ENCODE measurements at regions not wholly inside any gene's neighbourhood (a gene's known extent, or its start where the extent isn't known, plus 50 kb on each side); places are given as distances from the start of the nearest gene placed in this dataset.

- POLR2A ChIA-PET: no interaction called here
- CTCF ChIA-PET: no interaction called here
- no peaks in the 10 kb centered on the region for H3K27me3 ChIP-seq (replicated peaks in 2 of 5; ENCODE audit: control insufficient read depth in 4 of 5, insufficient read depth in 5 of 5, low read length in 4 of 5)
- H3K4me1 ChIP-seq (ENCODE audit: control extremely low read depth in 1 of 4, control insufficient read depth in 4 of 4, insufficient read depth in 4 of 4, low read length in 3 of 4): no peaks in the 10 kb centered on the region
- no peak overlapping the region for H3K27ac ChIP-seq (ENCODE audit: insufficient read depth in 1 of 2, low read depth in 1 of 2, low read length in 2 of 2, poor library complexity in 1 of 2, severe bottlenecking in 2 of 2)
- 100% methylated on average over 4 of the region's 9 CpGs for WGBS (ENCODE audit: insufficient coverage)
- no peak for DNase-seq
- H3K36me3 ChIP-seq (ENCODE audit: control insufficient read depth in 4 of 4, insufficient read depth in 4 of 4, low read length in 3 of 4): no peaks in the 10 kb centered on the region
- H3K4me3 ChIP-seq (ENCODE audit: control insufficient read depth in 1 of 7, extremely low read depth in 1 of 7, insufficient read depth in 4 of 7, low read depth in 2 of 7, low read length in 6 of 7): no peak overlapping the region
- H3K9me3 ChIP-seq (ENCODE audit: control extremely low read depth in 1 of 5, control insufficient read depth in 4 of 5, insufficient read depth in 2 of 5, low read depth in 1 of 5, low read length in 4 of 5): peaks cover 0 to 1% (median 0%) of the 10 kb centered on the region in 5 experiments
These were observed 227.2 kb upstream of the MON1B start for GRCh38 chr16:76963614-76964315.

- no peaks in the 10 kb centered on the region for H3K36me3 ChIP-seq (ENCODE audit: control insufficient read depth in 4 of 4, insufficient read depth in 4 of 4, low read length in 3 of 4)
- no peak for DNase-seq
- no peak overlapping the region for H3K4me3 ChIP-seq (ENCODE audit: control insufficient read depth in 1 of 7, extremely low read depth in 1 of 7, insufficient read depth in 4 of 7, low read depth in 2 of 7, low read length in 6 of 7)
- no peak overlapping the region for H3K27ac ChIP-seq (ENCODE audit: insufficient read depth in 1 of 2, low read depth in 1 of 2, low read length in 2 of 2, poor library complexity in 1 of 2, severe bottlenecking in 2 of 2)
- H3K4me1 ChIP-seq (ENCODE audit: control extremely low read depth in 1 of 4, control insufficient read depth in 4 of 4, insufficient read depth in 4 of 4, low read length in 3 of 4): no peaks in the 10 kb centered on the region
- ChIA-PET POLR2A (no interaction called here), CTCF (no interaction called here)
- no peaks in the 10 kb centered on the region for H3K27me3 ChIP-seq (replicated peaks in 2 of 5; ENCODE audit: control insufficient read depth in 4 of 5, insufficient read depth in 5 of 5, low read length in 4 of 5)
- peaks cover 0 to 1% (median 0%) of the 10 kb centered on the region in 5 experiments for H3K9me3 ChIP-seq (ENCODE audit: control extremely low read depth in 1 of 5, control insufficient read depth in 4 of 5, insufficient read depth in 2 of 5, low read depth in 1 of 5, low read length in 4 of 5)
- WGBS (ENCODE audit: insufficient coverage): 91% methylated on average over 2 of the region's 2 CpGs
These were observed 226.4 kb upstream of the MON1B start for GRCh38 chr16:76964464-76965154.

DNA sequence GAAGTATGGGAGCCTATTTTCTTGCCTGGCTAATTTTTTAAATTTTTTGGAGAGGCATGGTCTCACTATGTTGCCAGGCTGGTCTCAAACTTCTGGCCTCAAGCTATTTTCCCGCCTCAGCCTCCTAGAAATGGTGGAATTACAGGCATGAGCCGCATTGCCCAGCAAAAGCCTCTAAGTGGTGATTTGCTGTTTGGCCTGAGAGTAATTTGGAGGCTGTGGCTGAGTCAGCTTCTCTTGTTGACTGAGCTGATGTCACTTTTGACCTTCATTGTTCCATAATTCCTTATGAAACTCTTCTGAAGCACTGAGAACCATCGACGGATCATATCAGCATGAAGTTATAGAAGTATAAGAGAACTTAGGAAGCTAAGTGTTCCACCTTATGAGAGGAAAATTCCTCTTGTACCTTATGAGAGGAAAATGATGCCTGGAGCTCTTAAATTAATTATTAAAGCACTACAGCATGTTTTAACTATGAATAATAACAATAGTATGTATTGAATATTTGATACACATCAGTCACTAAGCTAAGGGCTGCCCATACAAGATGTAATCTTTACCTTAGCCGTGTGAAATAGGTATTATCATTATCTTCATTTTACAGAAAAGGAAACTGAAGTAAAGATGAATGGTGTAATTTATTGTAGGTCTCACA lies 220.8 kb upstream of the MON1B start:
- DNase-seq: no peak
- no peaks in the 10 kb centered on the region for H3K9me3 ChIP-seq (ENCODE audit: control extremely low read depth in 1 of 5, control insufficient read depth in 4 of 5, insufficient read depth in 2 of 5, low read depth in 1 of 5, low read length in 4 of 5)
- ChIA-PET POLR2A (no interaction called here), CTCF (no interaction called here)
- H3K27me3 ChIP-seq (replicated peaks in 2 of 5; ENCODE audit: control insufficient read depth in 4 of 5, insufficient read depth in 5 of 5, low read length in 4 of 5): no peaks in the 10 kb centered on the region
- H3K36me3 ChIP-seq (ENCODE audit: control insufficient read depth in 4 of 4, insufficient read depth in 4 of 4, low read length in 3 of 4): no peaks in the 10 kb centered on the region
- no peak overlapping the region for H3K27ac ChIP-seq (ENCODE audit: insufficient read depth in 1 of 2, low read depth in 1 of 2, low read length in 2 of 2, poor library complexity in 1 of 2, severe bottlenecking in 2 of 2)
- H3K4me1 ChIP-seq (ENCODE audit: control extremely low read depth in 1 of 4, control insufficient read depth in 4 of 4, insufficient read depth in 4 of 4, low read length in 3 of 4): no peaks in the 10 kb centered on the region
- H3K4me3 ChIP-seq (ENCODE audit: control insufficient read depth in 1 of 7, extremely low read depth in 1 of 7, insufficient read depth in 4 of 7, low read depth in 2 of 7, low read length in 6 of 7): no peak overlapping the region
- WGBS (ENCODE audit: insufficient coverage): 82% methylated on average over 2 of the region's 5 CpGs

- ChIA-PET POLR2A (no interaction called here), CTCF (no interaction called here)
- H3K27ac ChIP-seq (ENCODE audit: insufficient read depth in 1 of 2, low read depth in 1 of 2, low read length in 2 of 2, poor library complexity in 1 of 2, severe bottlenecking in 2 of 2): no peak overlapping the region
These were observed 220.3 kb upstream of the MON1B start for GRCh38 chr16:76970745-76971099.

DNA sequence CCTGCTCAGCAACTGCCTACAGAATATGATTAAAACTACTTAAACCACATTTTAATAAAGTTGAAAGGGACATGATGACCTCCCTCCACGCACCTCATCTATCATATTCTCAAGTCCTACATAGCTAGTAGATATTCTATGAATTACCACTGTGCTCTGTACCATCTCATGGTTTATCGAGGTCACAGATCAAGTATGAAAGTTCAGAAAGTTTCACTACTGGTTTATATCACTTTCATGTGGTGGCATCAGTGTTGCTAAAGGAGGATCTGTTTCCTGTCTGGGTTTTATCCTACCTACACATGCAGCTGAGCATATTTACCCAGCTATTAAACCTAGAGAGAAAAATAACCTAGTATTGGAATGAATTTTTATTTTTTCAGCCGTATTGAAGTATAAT lies 214.9 kb upstream of the MON1B start:
- CTCF ChIA-PET: no interaction called here

More at GRCh38 chr16:76970745-76971099, 220.3 kb upstream of the MON1B start:
- Histone ChIP-seq H3K27me3 (replicated peaks in 2 of 5; ENCODE audit: control insufficient read depth in 4 of 5, insufficient read depth in 5 of 5, low read length in 4 of 5) (no peaks in the 10 kb centered on the region), H3K9me3 (ENCODE audit: control extremely low read depth in 1 of 5, control insufficient read depth in 4 of 5, insufficient read depth in 2 of 5, low read depth in 1 of 5, low read length in 4 of 5) (no peaks in the 10 kb centered on the region), H3K4me3 (ENCODE audit: control insufficient read depth in 1 of 7, extremely low read depth in 1 of 7, insufficient read depth in 4 of 7, low read depth in 2 of 7, low read length in 6 of 7) (no peak overlapping the region), H3K4me1 (ENCODE audit: control extremely low read depth in 1 of 4, control insufficient read depth in 4 of 4, insufficient read depth in 4 of 4, low read length in 3 of 4) (no peaks in the 10 kb centered on the region), H3K36me3 (ENCODE audit: control insufficient read depth in 4 of 4, insufficient read depth in 4 of 4, low read length in 3 of 4) (no peaks in the 10 kb centered on the region)
- WGBS (ENCODE audit: insufficient coverage): no CpG with 5 or more reads among the region's 1 CpG
- no peak for DNase-seq

GRCh38 chr16:76976756-76977155 lies 214.2 kb upstream of the MON1B start:
- CTCF ChIA-PET: no interaction called here
- Histone ChIP-seq H3K4me1 (ENCODE audit: control extremely low read depth in 1 of 4, control insufficient read depth in 4 of 4, insufficient read depth in 4 of 4, low read length in 3 of 4) (no peaks in the 10 kb centered on the region), H3K27ac (ENCODE audit: insufficient read depth in 1 of 2, low read depth in 1 of 2, low read length in 2 of 2, poor library complexity in 1 of 2, severe bottlenecking in 2 of 2) (no peak overlapping the region), H3K36me3 (ENCODE audit: control insufficient read depth in 4 of 4, insufficient read depth in 4 of 4, low read length in 3 of 4) (no peaks in the 10 kb centered on the region), H3K4me3 (ENCODE audit: control insufficient read depth in 1 of 7, extremely low read depth in 1 of 7, insufficient read depth in 4 of 7, low read depth in 2 of 7, low read length in 6 of 7) (no peak overlapping the region), H3K27me3 (replicated peaks in 2 of 5; ENCODE audit: control insufficient read depth in 4 of 5, insufficient read depth in 5 of 5, low read length in 4 of 5) (no peaks in the 10 kb centered on the region), H3K9me3 (ENCODE audit: control extremely low read depth in 1 of 5, control insufficient read depth in 4 of 5, insufficient read depth in 2 of 5, low read depth in 1 of 5, low read length in 4 of 5) (no peaks in the 10 kb centered on the region)
- POLR2A ChIA-PET: no interaction called here
- DNase-seq: no peak
- WGBS (ENCODE audit: insufficient coverage): 100% methylated on average over 1 of the region's 2 CpGs

More for the DNA sequence above, 214.9 kb upstream of the MON1B start:
- H3K27me3 ChIP-seq (replicated peaks in 2 of 5; ENCODE audit: control insufficient read depth in 4 of 5, insufficient read depth in 5 of 5, low read length in 4 of 5): no peaks in the 10 kb centered on the region
- no peak overlapping the region for H3K4me3 ChIP-seq (ENCODE audit: control insufficient read depth in 1 of 7, extremely low read depth in 1 of 7, insufficient read depth in 4 of 7, low read depth in 2 of 7, low read length in 6 of 7)
- DNase-seq: no peak
- 100% methylated on average over 1 of the region's 3 CpGs for WGBS (ENCODE audit: insufficient coverage)
- H3K4me1 ChIP-seq (ENCODE audit: control extremely low read depth in 1 of 4, control insufficient read depth in 4 of 4, insufficient read depth in 4 of 4, low read length in 3 of 4): no peaks in the 10 kb centered on the region
- H3K36me3 ChIP-seq (ENCODE audit: control insufficient read depth in 4 of 4, insufficient read depth in 4 of 4, low read length in 3 of 4): no peaks in the 10 kb centered on the region
- no peak overlapping the region for H3K27ac ChIP-seq (ENCODE audit: insufficient read depth in 1 of 2, low read depth in 1 of 2, low read length in 2 of 2, poor library complexity in 1 of 2, severe bottlenecking in 2 of 2)
- POLR2A ChIA-PET: no interaction called here
- no peaks in the 10 kb centered on the region for H3K9me3 ChIP-seq (ENCODE audit: control extremely low read depth in 1 of 5, control insufficient read depth in 4 of 5, insufficient read depth in 2 of 5, low read depth in 1 of 5, low read length in 4 of 5)

DNA sequence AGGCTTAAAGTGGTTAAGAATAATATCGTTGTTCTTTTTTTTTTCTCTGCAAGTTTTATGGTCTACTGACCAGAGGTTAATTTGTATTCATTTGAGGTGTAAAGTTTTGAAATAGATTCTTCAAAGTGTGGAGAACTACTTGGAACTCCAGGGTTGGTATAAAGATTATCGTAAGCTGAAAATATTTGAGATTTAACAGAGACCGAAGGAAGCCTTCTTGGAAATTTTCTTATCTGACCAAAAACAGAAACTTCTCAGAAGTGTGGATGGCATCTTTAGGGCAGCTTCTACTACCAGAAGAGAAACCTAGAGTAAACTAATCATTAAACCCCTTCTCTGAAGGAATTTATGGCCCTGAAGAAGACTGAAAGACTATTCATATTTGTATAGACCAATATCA lies 206.8 kb upstream of the MON1B start:
- POLR2A ChIA-PET: interaction anchor here (0.6 kb wide), 1 partner anchor 74 kb away, joined by 3 read pairs; no protein-coding TSS in a partner anchor
- WGBS (ENCODE audit: insufficient coverage): no CpG with 5 or more reads among the region's 3 CpGs
- CTCF ChIA-PET: no interaction called here

More for the DNA sequence above, 206.8 kb upstream of the MON1B start:
- Histone ChIP-seq H3K4me1 (ENCODE audit: control extremely low read depth in 1 of 4, control insufficient read depth in 4 of 4, insufficient read depth in 4 of 4, low read length in 3 of 4) (no peaks in the 10 kb centered on the region), H3K9me3 (ENCODE audit: control extremely low read depth in 1 of 5, control insufficient read depth in 4 of 5, insufficient read depth in 2 of 5, low read depth in 1 of 5, low read length in 4 of 5) (no peaks in the 10 kb centered on the region), H3K27ac (ENCODE audit: insufficient read depth in 1 of 2, low read depth in 1 of 2, low read length in 2 of 2, poor library complexity in 1 of 2, severe bottlenecking in 2 of 2) (no peak overlapping the region), H3K4me3 (ENCODE audit: control insufficient read depth in 1 of 7, extremely low read depth in 1 of 7, insufficient read depth in 4 of 7, low read depth in 2 of 7, low read length in 6 of 7) (no peak overlapping the region), H3K27me3 (replicated peaks in 2 of 5; ENCODE audit: control insufficient read depth in 4 of 5, insufficient read depth in 5 of 5, low read length in 4 of 5) (no peaks in the 10 kb centered on the region), H3K36me3 (ENCODE audit: control insufficient read depth in 4 of 4, insufficient read depth in 4 of 4, low read length in 3 of 4) (no peaks in the 10 kb centered on the region)
- no peak for DNase-seq
